ENCODE measurements at regions not wholly inside any gene's neighbourhood (a gene's known extent, or its start where the extent isn't known, plus 50 kb on each side); places are given as distances from the start of the nearest gene placed in this dataset.

GRCh38 chr1:38536089-38536488, 323.5 kb downstream of the RRAGC start:
- DNase-seq = no peak

DNA sequence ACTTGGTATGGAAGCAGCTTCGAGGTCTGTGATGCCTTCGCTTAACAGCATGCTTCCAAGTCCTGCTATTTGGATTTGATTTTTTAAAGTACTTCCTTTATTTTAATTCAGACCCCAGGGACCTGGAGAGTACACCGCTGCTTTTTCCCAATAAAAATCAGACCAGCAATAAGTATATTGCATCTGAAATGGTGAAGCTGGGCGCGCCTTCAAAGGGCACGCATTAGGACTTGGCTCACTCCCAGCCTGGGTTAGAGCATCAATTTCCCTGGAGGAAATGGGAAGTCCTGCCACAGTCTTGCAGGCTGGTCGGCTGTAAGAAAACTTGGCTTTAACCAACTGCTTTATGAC, 325.1 kb downstream of the RRAGC start:
- DNase-seq = no peak

DNA sequence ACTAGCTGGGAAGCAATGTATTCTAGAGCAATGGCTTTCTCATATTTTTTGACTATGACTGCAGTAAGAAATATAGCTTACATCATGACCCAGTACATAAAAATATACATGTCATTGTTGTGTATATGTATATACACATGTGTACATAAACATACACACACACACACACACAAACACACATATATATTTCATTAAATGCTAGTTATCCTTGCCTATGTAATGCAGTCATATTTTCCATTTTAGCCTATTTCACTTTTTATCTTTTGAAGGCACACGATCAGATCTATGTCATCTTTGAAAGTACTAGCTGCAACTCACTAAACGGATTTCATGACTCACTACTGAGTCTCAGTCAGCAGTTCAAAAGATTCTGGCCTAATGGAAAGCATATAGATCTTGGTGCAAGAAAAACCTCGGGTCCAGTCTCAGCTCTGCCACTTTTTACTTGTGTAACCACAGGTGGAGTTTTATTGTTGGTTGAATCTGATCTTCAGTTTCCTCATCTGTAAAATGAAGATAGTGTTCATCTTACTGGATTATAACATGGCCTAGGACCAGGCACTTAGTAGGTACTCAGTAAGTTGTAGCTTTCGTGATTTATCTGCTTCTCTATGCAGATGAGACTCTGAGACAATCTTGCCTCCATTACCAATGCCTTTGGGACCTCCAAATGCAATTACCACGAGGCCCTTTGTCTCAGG, 325.6 kb downstream of the RRAGC start:
- no peak for DNase-seq

DNA sequence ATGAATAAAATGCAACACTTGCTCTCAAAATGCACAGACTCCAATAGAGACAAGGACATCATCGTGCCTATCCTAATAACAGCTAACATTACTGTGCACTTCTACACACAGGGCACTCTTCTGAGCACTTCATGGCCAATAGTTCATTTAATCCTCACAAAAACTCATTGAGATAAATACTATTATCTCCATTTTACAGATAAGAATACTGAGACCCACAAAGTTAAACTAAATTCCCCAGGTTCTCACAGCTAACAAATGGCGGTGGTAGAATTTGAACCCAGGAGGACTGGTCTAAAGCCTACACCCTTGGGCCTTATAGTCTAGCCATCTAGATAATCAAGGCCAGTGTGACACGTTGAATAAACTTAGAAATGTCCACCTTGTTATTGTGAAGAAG, 328.6 kb downstream of the RRAGC start:
- DNase-seq = no peak

- no peak for DNase-seq
These were observed 329.6 kb downstream of the RRAGC start for GRCh38 chr1:38529946-38530345.

- DNase-seq = no peak
These were observed 330.2 kb downstream of the RRAGC start for GRCh38 chr1:38529391-38529790.

- peak in 1 of 3 experiments; percentile 34 for DNase-seq
These were observed 330.9 kb downstream of the RRAGC start for GRCh38 chr1:38528623-38529022.

- no peak for DNase-seq
These were observed 332.1 kb downstream of the RRAGC start for GRCh38 chr1:38527373-38527966.

GRCh38 chr1:38526046-38526445, 333.5 kb downstream of the RRAGC start:
- no peak for DNase-seq

DNA sequence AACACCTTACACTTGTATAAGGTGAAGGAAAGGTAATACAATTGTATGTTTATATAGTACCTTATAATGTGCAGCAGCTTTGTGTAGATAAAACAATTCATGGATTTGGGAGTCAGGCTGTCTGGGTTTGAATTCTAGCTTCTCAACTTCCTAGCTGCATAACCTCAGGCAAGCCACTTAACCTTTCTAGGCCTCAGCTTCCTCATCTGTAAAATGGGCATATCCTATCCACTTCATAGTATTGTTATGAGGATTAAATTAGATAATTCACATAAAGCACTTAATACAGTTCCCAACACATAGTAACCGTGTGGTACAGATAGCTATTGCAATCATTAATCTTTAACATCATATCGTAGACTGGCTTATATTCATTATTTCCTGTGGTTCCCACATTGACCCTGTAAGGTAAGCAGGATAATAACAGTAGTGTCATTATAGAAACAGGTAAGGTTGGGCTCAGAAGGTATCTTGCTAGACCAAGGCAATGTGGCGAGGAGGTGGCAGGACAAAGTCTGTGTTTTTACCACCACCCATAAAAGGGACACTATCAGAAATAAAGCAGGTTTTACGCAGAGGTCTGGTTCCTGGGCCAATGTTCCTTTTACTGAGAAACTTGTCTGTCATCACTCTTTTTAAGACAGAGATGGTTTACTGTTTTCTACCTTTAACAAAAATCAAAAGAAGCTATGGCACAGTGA, 334.1 kb downstream of the RRAGC start:
- no peak for DNase-seq

GRCh38 chr1:38524025-38524641, 335.4 kb downstream of the RRAGC start:
- DNase-seq = no peak

- DNase-seq = no peak
These were observed 336.0 kb downstream of the RRAGC start for GRCh38 chr1:38523568-38523939.

DNA sequence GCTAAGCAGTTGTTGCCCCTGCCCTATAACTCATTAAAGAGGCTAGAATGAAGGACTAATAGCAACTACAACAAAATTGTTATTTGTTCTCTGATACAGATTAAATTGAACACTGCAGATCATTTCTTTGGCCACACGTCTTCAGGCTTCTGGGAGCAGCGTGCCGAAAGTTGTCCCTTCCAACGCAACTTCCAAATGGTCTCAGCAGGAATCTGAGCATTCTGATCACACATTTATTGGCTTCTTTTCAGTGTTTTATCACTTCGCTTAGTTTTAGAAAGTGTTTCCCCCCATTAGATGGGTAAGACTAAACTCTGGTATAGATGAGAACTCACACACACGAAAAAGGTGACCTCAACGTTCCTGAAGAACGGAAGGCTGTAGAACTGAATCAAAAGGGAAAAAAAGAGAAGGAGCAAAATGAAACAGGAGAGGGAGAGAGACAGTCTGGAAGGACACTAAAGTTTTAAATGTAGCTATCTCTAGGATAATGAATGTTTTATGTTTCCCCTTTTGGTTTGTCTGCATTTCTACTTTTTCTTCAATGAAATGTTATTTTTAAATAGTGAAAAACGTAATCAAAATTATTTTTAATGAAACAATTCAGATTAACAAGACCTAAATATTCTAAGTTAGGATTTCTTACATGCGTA, 336.5 kb downstream of the RRAGC start:
- no peak for DNase-seq

- no peak for DNase-seq
These were observed 343.0 kb downstream of the RRAGC start for GRCh38 chr1:38516560-38516959.

DNA sequence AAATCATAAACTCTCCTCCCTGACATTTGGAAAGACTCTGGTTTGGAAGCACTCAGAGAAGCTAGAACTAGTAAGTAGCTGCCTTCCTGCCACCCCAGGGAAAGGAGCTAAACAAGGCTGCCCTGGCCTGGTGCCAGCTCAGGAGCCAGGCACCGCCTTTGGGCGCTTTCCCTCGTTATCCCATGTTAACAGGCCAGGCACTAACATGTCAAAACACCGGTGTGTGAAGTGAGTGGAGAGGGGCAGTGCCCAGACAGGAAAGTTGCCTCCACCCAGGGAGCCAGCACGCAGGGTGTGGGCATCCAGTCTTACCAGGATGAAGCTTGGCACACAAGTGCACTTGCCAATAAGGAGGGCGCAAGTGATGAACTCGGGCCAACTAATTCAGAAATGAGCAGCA, 346.8 kb downstream of the RRAGC start:
- peak; percentile 14 to 67 (median 29) for DNase-seq

GRCh38 chr1:38512024-38512767, 347.4 kb downstream of the RRAGC start:
- peak in 1 of 3 experiments; percentile 50 for DNase-seq

DNA sequence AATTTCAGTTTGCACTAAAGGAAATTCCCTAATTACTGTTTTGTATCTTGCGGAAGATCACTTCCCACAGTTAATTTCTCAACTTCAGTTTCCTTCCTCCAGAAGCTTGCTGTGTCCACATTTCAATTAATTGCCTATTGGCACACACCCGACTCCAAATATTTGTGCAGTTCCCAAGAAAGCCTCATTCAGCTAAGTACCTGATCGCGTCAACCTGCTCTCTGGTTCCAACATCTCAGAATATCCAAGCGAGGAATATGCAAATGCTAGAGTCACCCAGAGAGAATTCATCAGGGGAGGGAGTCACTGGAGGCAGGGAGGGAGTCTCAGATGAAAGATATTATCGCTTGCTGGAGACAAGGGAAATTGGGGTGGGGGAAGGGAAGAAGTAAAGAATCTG, 351.3 kb downstream of the RRAGC start:
- peak in 2 of 3 experiments; percentile 7 to 41 for DNase-seq

DNA sequence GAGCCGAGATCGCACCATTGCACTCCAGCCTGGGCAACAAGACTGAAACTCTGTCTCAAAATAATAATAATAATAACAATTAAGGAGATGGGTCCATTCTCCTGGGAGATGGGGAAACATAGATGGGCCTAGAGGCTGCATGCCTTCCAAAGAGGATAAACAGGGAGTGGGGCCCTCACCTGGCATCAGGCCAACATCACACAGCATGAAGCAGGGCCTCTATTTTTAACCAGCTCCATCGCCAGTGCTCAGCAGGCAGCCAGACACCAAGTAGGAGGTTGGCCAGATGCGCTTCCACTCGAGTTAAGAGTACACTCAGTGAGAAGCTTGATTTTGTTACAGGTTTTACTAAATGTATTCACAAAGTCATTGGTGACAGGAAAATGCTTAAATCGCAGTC, 352.0 kb downstream of the RRAGC start:
- DNase-seq = peak; percentile 8 to 62 (median 34)

GRCh38 chr1:38505944-38506343, 353.6 kb downstream of the RRAGC start:
- no peak for DNase-seq

DNA sequence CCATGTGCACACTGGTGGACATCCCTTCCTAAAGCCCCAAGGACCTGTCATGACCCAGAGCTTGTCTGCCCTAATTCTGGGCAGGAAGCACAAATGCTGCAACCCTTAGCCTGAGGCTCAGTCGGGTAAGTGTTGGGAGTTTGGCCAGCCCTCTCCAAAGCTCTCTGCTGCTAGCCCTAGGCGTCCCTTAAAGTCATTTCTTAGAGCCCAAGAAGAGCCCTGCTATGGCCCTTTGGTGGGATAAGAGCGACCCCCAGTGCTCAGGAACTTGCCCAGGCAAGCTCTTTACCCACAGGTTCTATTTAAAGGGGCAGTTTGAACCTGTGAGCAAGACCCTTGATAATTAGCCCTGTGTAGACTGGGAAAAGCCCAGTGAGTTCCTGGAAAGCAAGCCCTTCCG, 356.8 kb downstream of the RRAGC start:
- peak in 1 of 3 experiments; percentile 6 for DNase-seq

- DNase-seq = no peak
These were observed 358.7 kb downstream of the RRAGC start for GRCh38 chr1:38500891-38501290.

- no peak for DNase-seq
These were observed 359.2 kb downstream of the RRAGC start for GRCh38 chr1:38500352-38500751.

GRCh38 chr1:38498686-38499085, 360.9 kb downstream of the RRAGC start:
- no peak for DNase-seq

All from NCI-H1417 (cell line).